HepG2 (cell line): ENCODE measurements at regions not wholly inside any gene's neighbourhood (a gene's known extent, or its start where the extent isn't known, plus 50 kb on each side); places are given as distances from the start of the nearest gene placed in this dataset.

Experiments
- ATAC-seq: fragments of 200-7000 bp; cut with Tn5 transposase; 3 replicates; pipeline ENCODE4 v1.9.1; 2020; ENCODE audit warnings: mild to moderate bottlenecking, moderate library complexity
- BruUV-seq: library from RNA; stranded (reverse); fragments of 400-500 nt; replicated peaks from 2 replicates; lab custom pipeline; 2021; lab: Mats Ljungman, UMichigan
- CTCF ChIA-PET: fragments of 300-600 bp; formaldehyde crosslinking; extraction: SDS; loops from one replicate; lab custom pipeline; 2021; ENCODE audit warnings: low total read pairs, inconsistent platforms, low intra/inter-chr PET ratio; lab: Yijun Ruan, JAX
- POLR2A ChIA-PET: fragments of 350-600 bp; sonication (Branson Sonifier 250); formaldehyde crosslinking; loops from one replicate; lab custom pipeline; 2020; ENCODE audit warnings: antibody characterized with exemption, inconsistent platforms; lab: Yijun Ruan, JAX
- DNase-seq: peaks from one replicate; pipeline ENCODE4 v3.0.0-alpha.2; 2015; ENCODE audit warnings: low spot score
- FAIRE-seq: peaks from 3 replicates; lab custom pipeline; 2011; peaks lifted over from hg19 to GRCh38; lab: Jason Lieb, UNC
- H2AFZ ChIP-seq: one replicate; pipeline ENCODE4 v1.6.1; 2011; ENCODE audit warnings: low read length, inconsistent platforms
- H3K27ac ChIP-seq: fragments of 300-600 bp; 3 replicates; pipeline ENCODE4 v1.8.0; 2011; ENCODE audit warnings: mixed run types, mild to moderate bottlenecking, mixed read lengths, low read length, inconsistent platforms; ENCODE audit not compliant: insufficient read depth; ENCODE audit errors: extremely low read length
- H3K27me3 ChIP-seq, 2 experiments: fragments of 200-600 bp in 1 of 2; 2 replicates in 1 of 2; 3 replicates in 1 of 2; pipeline versions ENCODE4 v1.6.0 to v1.8.0; 2011; ENCODE audit warnings: low read length in 2 of 2, mild to moderate bottlenecking in 2 of 2, moderate library complexity in 2 of 2, inconsistent platforms in 1 of 2; ENCODE audit not compliant: insufficient read depth in 2 of 2, control insufficient read depth in 1 of 2
- H3K36me3 ChIP-seq, 2 experiments: fragments of 200-600 bp in 1 of 2; replicated peaks in 1 of 2; 2 replicates in 1 of 2; 3 replicates in 1 of 2; pipeline versions ENCODE4 v1.5.1 to v1.8.0; 2011; ENCODE audit warnings: low read length in 2 of 2, inconsistent platforms in 1 of 2; ENCODE audit not compliant: insufficient read depth in 2 of 2, control insufficient read depth in 1 of 2
- H3K4me1 ChIP-seq: 2 replicates; pipeline ENCODE4 v1.5.1; 2012; ENCODE audit warnings: low read length, inconsistent platforms; ENCODE audit not compliant: insufficient read depth
- H3K4me2 ChIP-seq: 2 replicates; pipeline ENCODE4 v1.6.0; 2011; ENCODE audit warnings: low read depth, low read length, inconsistent platforms
- H3K4me3 ChIP-seq, 3 experiments: fragments of 200-600 bp in 1 of 3; sonication (generic), shearing (Covaris generic) in 1 of 3; replicated peaks in 1 of 3; 2 replicates each; pipeline ENCODE4 v1.5.1; 2011 to 2016; ENCODE audit warnings: low read length in 3 of 3, inconsistent platforms in 2 of 3, low read depth in 2 of 3, mild to moderate bottlenecking in 2 of 3, control low read depth in 1 of 3, mixed read lengths in 1 of 3; ENCODE audit not compliant: insufficient read depth in 1 of 3
- H3K79me2 ChIP-seq: one replicate; pipeline ENCODE4 v1.6.1; 2011; ENCODE audit warnings: low read length, inconsistent platforms; ENCODE audit not compliant: insufficient read depth
- H3K9ac ChIP-seq: 2 replicates; pipeline ENCODE4 v1.6.0; 2011; ENCODE audit warnings: mild to moderate bottlenecking, low read depth, low read length, inconsistent platforms; ENCODE audit not compliant: insufficient read depth
- H3K9me3 ChIP-seq: 2 replicates; pipeline ENCODE4 v1.5.1; 2012; ENCODE audit warnings: mild to moderate bottlenecking, low read length
- H4K20me1 ChIP-seq: 2 replicates; pipeline ENCODE4 v1.6.0; 2011; ENCODE audit warnings: inconsistent platforms, mild to moderate bottlenecking, low read length, moderate library complexity; ENCODE audit not compliant: insufficient read depth
- ATAD3A ChIP-seq: sonication (generic); formaldehyde crosslinking; IDR thresholded peaks from 2 replicates; pipeline ENCODE4 v1.4.0; 2020; ENCODE audit warnings: missing genetic modification reagents
- REST ChIP-seq, 2 experiments: IDR thresholded peaks; 2 replicates each; pipeline ENCODE4 v1.6.1; 2011 to 2012; ENCODE audit warnings: low read length in 2 of 2, borderline replicate concordance in 1 of 2, low read depth in 1 of 2, mild to moderate bottlenecking in 1 of 2, moderate library complexity in 1 of 2
- ZFP90 ChIP-seq: sonication (generic); formaldehyde crosslinking; IDR thresholded peaks from 2 replicates; pipeline ENCODE4 v1.8.0; 2022; ENCODE audit warnings: missing genetic modification reagents, mild to moderate bottlenecking, inconsistent platforms, borderline replicate concordance
- ZNF780A ChIP-seq: sonication (generic); formaldehyde crosslinking; IDR thresholded peaks from 2 replicates; pipeline ENCODE4 v1.8.0; 2022; ENCODE audit warnings: mild to moderate bottlenecking, missing genetic modification reagents, moderate library complexity
- WGBS: methylation state at CpG from one replicate; pipeline ENCODE4 v1.1.6; 2017; ENCODE audit warnings: low lambda C conversion rate; 5-methylcytosine and 5-hydroxymethylcytosine counted together
- in situ Hi-C: cut with HindIII; loops from 2 replicates; pipeline ENCODE4 v1.10.0; 2017; ENCODE audit warnings: low pct_unique_long_range_greater_than_20kb; ENCODE audit not compliant: extremely low pct_ligation_motif_present
- intact Hi-C: fragments of 100-400 bp; cut with micrococcal nuclease; formaldehyde crosslinking; loops from one replicate; pipeline ENCODE4 v1.10.0; 2022; ENCODE audit not compliant: unreplicated experiment
- TF ChIP-seq, protein P1 (sequence below): sonication (generic); formaldehyde crosslinking; IDR thresholded peaks from 2 replicates; pipeline ENCODE4 v1.4.0; 2020; ENCODE audit warnings: mild to moderate bottlenecking, missing genetic modification reagents

GRCh38 chr7:84642611-84643010 is 448.0 kb upstream of the SEMA3A start (continued):
- TF ChIP-seq, protein P1, sequence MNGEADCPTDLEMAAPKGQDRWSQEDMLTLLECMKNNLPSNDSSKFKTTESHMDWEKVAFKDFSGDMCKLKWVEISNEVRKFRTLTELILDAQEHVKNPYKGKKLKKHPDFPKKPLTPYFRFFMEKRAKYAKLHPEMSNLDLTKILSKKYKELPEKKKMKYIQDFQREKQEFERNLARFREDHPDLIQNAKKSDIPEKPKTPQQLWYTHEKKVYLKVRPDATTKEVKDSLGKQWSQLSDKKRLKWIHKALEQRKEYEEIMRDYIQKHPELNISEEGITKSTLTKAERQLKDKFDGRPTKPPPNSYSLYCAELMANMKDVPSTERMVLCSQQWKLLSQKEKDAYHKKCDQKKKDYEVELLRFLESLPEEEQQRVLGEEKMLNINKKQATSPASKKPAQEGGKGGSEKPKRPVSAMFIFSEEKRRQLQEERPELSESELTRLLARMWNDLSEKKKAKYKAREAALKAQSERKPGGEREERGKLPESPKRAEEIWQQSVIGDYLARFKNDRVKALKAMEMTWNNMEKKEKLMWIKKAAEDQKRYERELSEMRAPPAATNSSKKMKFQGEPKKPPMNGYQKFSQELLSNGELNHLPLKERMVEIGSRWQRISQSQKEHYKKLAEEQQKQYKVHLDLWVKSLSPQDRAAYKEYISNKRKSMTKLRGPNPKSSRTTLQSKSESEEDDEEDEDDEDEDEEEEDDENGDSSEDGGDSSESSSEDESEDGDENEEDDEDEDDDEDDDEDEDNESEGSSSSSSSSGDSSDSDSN (CRISPR knock-in tag) = no peak
- TF ChIP-seq ATAD3A = no peak
- TF ChIP-seq REST (IDR thresholded peaks at IDR 0.05; ENCODE audit: borderline replicate concordance in 1 of 2, low read depth in 1 of 2, low read length in 2 of 2) = no peak
- no peak for TF ChIP-seq ZFP90
- TF ChIP-seq, all 625 proteins: peak for 0

GRCh38 chr7:84640637-84641036 is 446.0 kb upstream of the SEMA3A start:
- POLR2A ChIA-PET = no interaction called here
- no peaks in the 10 kb centered on the region for H3K79me2 ChIP-seq
- no TSS peak for BruUV-seq
- H3K9me3 ChIP-seq = peaks cover 7% of the 10 kb centered on the region; the same call in 1 of the 2 replicates
- H3K4me2 ChIP-seq = no peak overlapping the region
- no peaks in the 10 kb centered on the region for H3K4me1 ChIP-seq
- H4K20me1 ChIP-seq = no peaks in the 10 kb centered on the region
- WGBS = 4% methylated on average over 1 of the region's 1 CpG
- ATAC-seq (no peak), FAIRE-seq (no peak), DNase-seq (no peak)
- H3K36me3 ChIP-seq = no peaks in the 10 kb centered on the region
- CTCF ChIA-PET = no interaction called here
- no peak overlapping the region for H3K9ac ChIP-seq
- H2AFZ ChIP-seq = no peak overlapping the region
- H3K4me3 ChIP-seq = no peak overlapping the region
- no peaks in the 10 kb centered on the region for H3K27me3 ChIP-seq
- intact Hi-C loops (no loop called here), in situ Hi-C loops (no loop called here)
- no peak for TF ChIP-seq ZNF780A (CRISPR knock-in tag)
- no peak overlapping the region for H3K27ac ChIP-seq
